Pancreas (tissue), 10 donors: ENCODE measurements at regions not wholly inside any gene's neighbourhood (a gene's known extent, or its start where the extent isn't known, plus 50 kb on each side); places are given as distances from the start of the nearest gene placed in this dataset.
A peak's percentile ranks its signal among the peaks of the same experiment; 100 is the strongest.

Source experiments
- ATAC-seq, 4 donors: fragments of 200-7000 bp; cut with Tn5 transposase; one replicate each; pipeline versions ENCODE4 v1.8.0 to v1.9.1; 2020; ENCODE audit warnings: mild to moderate bottlenecking in 4 of 4, moderate library complexity in 4 of 4
- DNase-seq, 6 donors: peaks; one replicate each; pipeline ENCODE4 v3.0.0-alpha.2; 2020
- FAIRE-seq: peaks from 2 replicates; lab custom pipeline; 2012; peaks lifted over from hg19 to GRCh38; lab: Jason Lieb, UNC
- H3K27ac ChIP-seq, 4 donors: fragments of 200-600 bp; sonication (generic); 1 replicate in 3 of 4; 2 replicates in 1 of 4; pipeline versions ENCODE4 v1.5.0 to v1.8.0; 2020
- H3K27me3 ChIP-seq, 4 donors: fragments of 200-600 bp; one replicate each; pipeline ENCODE4 v1.8.0; 2021
- H3K36me3 ChIP-seq, 3 donors: fragments of 200-600 bp; sonication (generic) in 1 of 3; one replicate each; pipeline versions ENCODE4 v1.5.0 to v1.8.0; 2020 to 2021
- H3K4me1 ChIP-seq, 3 donors: fragments of 200-600 bp; one replicate each; pipeline ENCODE4 v1.8.0; 2021
- H3K4me3 ChIP-seq, 4 donors: fragments of 200-600 bp; sonication (generic) in 2 of 4; one replicate each; pipeline versions ENCODE4 v1.5.0 to v1.8.0; 2020 to 2021
- H3K9me3 ChIP-seq, 4 donors: fragments of 200-600 bp; one replicate each; pipeline ENCODE4 v1.8.0; 2021
- CTCF ChIP-seq, 4 donors: fragments of 200-600 bp; sonication (generic) in 3 of 4; IDR thresholded peaks; one replicate each; pipeline versions ENCODE4 v1.5.0 to v1.8.0; 2021; ENCODE audit warnings: antibody characterized with exemption in 4 of 4
- WGBS, 2 donors: extraction: QIAGEN DNeasy Blood & Tissue Kit; methylation state at CpG; one replicate each; pipeline ENCODE4 v1.1.7; 2013; 5-methylcytosine and 5-hydroxymethylcytosine counted together
- intact Hi-C, 3 donors: fragments of 100-400 bp; cut with DNase I; formaldehyde crosslinking; loops; one replicate each; pipeline versions ENCODE4 v1.11.1 to v1.14.2; 2022
- donor health status: healthy with polysubstance abuse.
- donor health status: DM: no; HTN: no; CAD: no; lungs with moderate emphysema.
- donor health status: DM: no; HTN: no; CAD: no.
- donor health status: control.
- donor health status: control.
- donor health status: Bipolar disorder and iron deficiency.
- donor health status: DM: yes; HTN: yes; CAD: no.
- donor health status: DM: no; HTN: no; CAD: no.
- donor health status: DM: no; HTN: no; CAD: no.
- donor health status: DM: yes; HTN: yes; CAD: no.

- Histone ChIP-seq H3K4me3 (no peak overlapping the region), H3K9me3 (no peaks in the 10 kb centered on the region), H3K36me3 (no peaks in the 10 kb centered on the region), H3K27me3 (no peaks in the 10 kb centered on the region), H3K4me1 (peaks cover 0 to 4% (median 0%) of the 10 kb centered on the region in 3 donors), H3K27ac (no peak overlapping the region)
- WGBS, 2 donors = 91 to 96% methylated on average over 14 of the region's 14 CpGs
- ATAC-seq = no peak
- intact Hi-C loops = no loop called here
- no peak for FAIRE-seq
- no peak for DNase-seq
- TF ChIP-seq CTCF (IDR thresholded peaks at IDR 0.05) = no peak
These were observed 416.5 kb downstream of the GADD45G start for GRCh38 chr9:90021216-90021906.

DNA sequence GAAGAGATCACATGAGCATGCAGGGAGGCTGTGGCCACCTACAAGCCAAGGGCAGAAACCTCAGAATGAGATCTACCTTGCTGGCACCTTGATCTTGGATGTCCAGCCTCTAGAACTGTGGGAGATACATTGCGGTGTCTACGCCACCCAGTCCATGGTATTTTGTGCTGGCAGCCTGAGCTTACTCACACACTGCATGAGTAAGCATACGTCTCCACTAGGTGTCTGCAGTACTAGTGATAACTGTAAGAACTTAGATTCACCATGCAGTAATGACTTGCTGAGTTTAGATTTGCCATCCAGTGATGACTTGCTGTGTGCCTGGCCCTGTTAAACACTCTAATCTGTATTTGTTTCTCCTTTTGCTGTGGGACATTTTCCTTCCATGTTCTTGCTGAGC is 417.7 kb downstream of the GADD45G start:
- ATAC-seq = no peak
- FAIRE-seq = no peak

DNA sequence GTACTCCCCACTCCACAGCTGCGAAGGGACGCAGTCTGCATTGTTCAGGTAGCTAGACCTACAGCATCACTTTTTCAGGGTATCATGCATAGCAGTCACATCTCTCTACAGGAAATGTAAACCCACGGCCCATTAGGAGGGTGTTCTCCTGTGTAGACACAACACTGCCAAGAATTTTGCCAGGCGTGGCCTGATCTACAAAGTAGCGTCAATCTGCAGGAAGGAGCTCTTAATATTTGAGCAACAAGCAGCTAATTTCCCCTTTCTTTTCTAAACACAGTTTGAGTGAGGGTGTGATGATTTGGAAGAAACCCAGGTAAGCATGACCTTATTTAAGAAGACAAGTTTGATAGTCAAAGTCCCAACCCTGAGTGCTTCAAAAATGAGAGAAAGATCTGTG is 419.0 kb downstream of the GADD45G start:
- no peak overlapping the region for H3K4me3 ChIP-seq
- WGBS, 2 donors = 71 to 83% methylated on average over 5 of the region's 5 CpGs
- FAIRE-seq (no peak), ATAC-seq (no peak), DNase-seq (no peak)
- H3K27ac ChIP-seq = no peak overlapping the region
- TF ChIP-seq CTCF (IDR thresholded peaks at IDR 0.05) = no peak
- H3K27me3 ChIP-seq = no peaks in the 10 kb centered on the region
- no peaks in the 10 kb centered on the region for H3K9me3 ChIP-seq
- peaks cover 0 to 4% (median 0%) of the 10 kb centered on the region in 3 donors for H3K4me1 ChIP-seq
- no peaks in the 10 kb centered on the region for H3K36me3 ChIP-seq
- intact Hi-C loops = no loop called here

More for the DNA sequence above, 417.7 kb downstream of the GADD45G start:
- Histone ChIP-seq H3K27me3 (no peaks in the 10 kb centered on the region), H3K4me1 (peaks cover 0 to 4% (median 0%) of the 10 kb centered on the region in 3 donors), H3K4me3 (no peak overlapping the region), H3K9me3 (no peaks in the 10 kb centered on the region), H3K27ac (no peak overlapping the region), H3K36me3 (no peaks in the 10 kb centered on the region)
- intact Hi-C loops = no loop called here
- no peak for TF ChIP-seq CTCF (IDR thresholded peaks at IDR 0.05)
- WGBS, 2 donors = 92 to 95% methylated on average over 3 of the region's 3 CpGs
- DNase-seq = no peak

DNA sequence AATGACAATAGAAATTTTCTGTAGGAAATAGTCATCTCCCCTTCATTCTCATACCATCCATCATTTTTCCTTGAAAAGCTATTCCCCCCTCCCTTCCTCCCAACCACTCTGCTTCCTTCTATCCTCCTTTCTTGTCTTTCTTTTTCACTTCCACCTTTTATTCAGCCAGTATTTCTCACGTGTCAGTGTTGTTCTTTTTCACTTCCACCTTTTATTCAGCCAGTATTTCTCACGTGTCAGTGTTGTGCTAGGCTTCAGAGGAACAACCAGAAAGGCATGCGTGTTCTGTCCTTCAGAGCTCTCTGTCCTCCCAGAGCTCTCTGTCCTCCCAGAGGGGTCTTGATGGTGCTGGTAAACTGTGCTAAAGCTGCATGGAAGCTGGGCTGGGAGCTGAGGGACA is 419.6 kb downstream of the GADD45G start:
- no peak overlapping the region for H3K4me3 ChIP-seq
- WGBS, 2 donors = 71 to 76% methylated on average over 3 of the region's 3 CpGs
- H3K27me3 ChIP-seq = no peaks in the 10 kb centered on the region
- FAIRE-seq (no peak), DNase-seq (no peak), ATAC-seq (peak in 1 of 4 donors; percentile 31)
- no peaks in the 10 kb centered on the region for H3K36me3 ChIP-seq
- H3K27ac ChIP-seq = no peak overlapping the region
- TF ChIP-seq CTCF (IDR thresholded peaks at IDR 0.05) = no peak
- intact Hi-C loops = no loop called here
- H3K9me3 ChIP-seq = no peaks in the 10 kb centered on the region
- peaks cover 0 to 4% (median 0%) of the 10 kb centered on the region in 3 donors for H3K4me1 ChIP-seq

DNA sequence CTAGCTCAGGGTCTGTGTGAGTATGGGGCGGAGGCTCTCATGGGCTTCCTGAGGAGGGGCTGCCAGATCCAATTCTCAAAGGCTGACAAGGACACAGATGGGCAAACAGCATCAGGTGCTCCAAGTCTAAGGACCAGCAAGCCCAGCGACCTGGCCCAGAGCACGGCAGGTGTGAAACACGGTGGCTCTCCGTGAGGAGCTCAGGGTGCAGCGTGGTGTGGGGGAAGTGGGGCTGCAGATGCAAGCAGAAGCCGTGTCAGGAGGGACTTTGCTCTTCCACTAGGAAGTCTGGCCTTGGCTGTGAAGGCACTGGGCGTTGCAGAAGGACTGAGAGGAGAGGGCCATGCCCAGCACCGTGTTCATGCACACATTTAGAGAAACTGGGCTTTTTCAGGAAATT is 420.0 kb downstream of the GADD45G start:
- WGBS, 2 donors = 79 to 90% methylated on average over 9 of the region's 9 CpGs
- Histone ChIP-seq H3K27me3 (no peaks in the 10 kb centered on the region), H3K9me3 (no peaks in the 10 kb centered on the region), H3K4me3 (no peak overlapping the region), H3K36me3 (no peaks in the 10 kb centered on the region), H3K4me1 (peaks cover 0 to 4% (median 0%) of the 10 kb centered on the region in 3 donors), H3K27ac (no peak overlapping the region)
- intact Hi-C loops = no loop called here
- DNase-seq (no peak), FAIRE-seq (no peak), ATAC-seq (peak in 1 of 4 donors; percentile 37)
- no peak for TF ChIP-seq CTCF (IDR thresholded peaks at IDR 0.05)
